ENCODE measurements at regions not wholly inside any gene's neighbourhood (a gene's known extent, or its start where the extent isn't known, plus 50 kb on each side); places are given as distances from the start of the nearest gene placed in this dataset.

- H3K36me3 ChIP-seq: peaks cover 0 to 7% (median 0%) of the 10 kb centered on the region in 11 experiments; a peak in 1 of 22 replicates
- H3K27me3 ChIP-seq: no peaks in the 10 kb centered on the region
- peaks cover 0 to 88% (median 11%) of the 10 kb centered on the region in 10 experiments; a peak in 11 of 20 replicates for H3K4me1 ChIP-seq
- H3K9ac ChIP-seq: peak overlapping the region in 2 of 11 experiments; percentile 20 to 90; a peak in 2 of 22 replicates
- peak overlapping the region in 3 of 11 experiments; percentile 79 to 88 (median 82); a peak in 7 of 22 replicates for H3K4me2 ChIP-seq
- TF ChIP-seq Cebpa-rat (IDR thresholded peaks at IDR 0.05): no peak
- peaks cover 0 to 13% (median 0%) of the 10 kb centered on the region in 11 experiments; a peak in 6 of 22 replicates for H3K9me3 ChIP-seq (replicated peaks in 1 of 11)
- H3K27ac ChIP-seq: peak overlapping the region in 4 of 11 experiments; percentile 15 to 90 (median 70); a peak in 6 of 22 replicates
- no peak overlapping the region for H3K4me3 ChIP-seq
- no peaks in the 10 kb centered on the region for H4K20me1 ChIP-seq
These were observed 160.2 kb upstream of the RBPJ start for GRCh38 chr4:26160591-26160990.

GRCh38 chr4:26161030-26161824 lies 159.6 kb upstream of the RBPJ start:
- no peaks in the 10 kb centered on the region for H4K20me1 ChIP-seq
- peaks cover 0 to 7% (median 0%) of the 10 kb centered on the region in 11 experiments; a peak in 1 of 22 replicates for H3K36me3 ChIP-seq
- peak overlapping the region in 3 of 11 experiments; percentile 79 to 88 (median 82); a peak in 7 of 22 replicates for H3K4me2 ChIP-seq
- H3K9me3 ChIP-seq (replicated peaks in 1 of 11): peaks cover 0 to 13% (median 0%) of the 10 kb centered on the region in 11 experiments; a peak in 6 of 22 replicates
- H3K27me3 ChIP-seq: no peaks in the 10 kb centered on the region
- H3K4me1 ChIP-seq: peaks cover 0 to 82% (median 11%) of the 10 kb centered on the region in 10 experiments; a peak in 11 of 20 replicates
- peak overlapping the region in 3 of 11 experiments; percentile 20 to 90 (median 20); a peak in 4 of 22 replicates for H3K9ac ChIP-seq
- H3K4me3 ChIP-seq: no peak overlapping the region
- TF ChIP-seq Cebpa-rat (IDR thresholded peaks at IDR 0.05): no peak
- H3K27ac ChIP-seq: peak overlapping the region in 4 of 11 experiments; percentile 15 to 90 (median 70); a peak in 7 of 22 replicates

- TF ChIP-seq Cebpa-rat (IDR thresholded peaks at IDR 0.05): no peak
- Histone ChIP-seq H3K36me3 (peaks cover 0 to 7% (median 0%) of the 10 kb centered on the region in 11 experiments; a peak in 1 of 22 replicates), H3K4me3 (no peak overlapping the region), H3K4me1 (peaks cover 0 to 73% (median 11%) of the 10 kb centered on the region in 10 experiments; a peak in 11 of 20 replicates), H3K27me3 (no peaks in the 10 kb centered on the region), H3K4me2 (peak overlapping the region in 3 of 11 experiments; percentile 79 to 88 (median 82); a peak in 6 of 22 replicates), H4K20me1 (no peaks in the 10 kb centered on the region), H3K27ac (peak overlapping the region in 3 of 11 experiments; percentile 63 to 90 (median 76); a peak in 6 of 22 replicates), H3K9me3 (replicated peaks in 1 of 11) (peaks cover 0 to 16% (median 0%) of the 10 kb centered on the region in 11 experiments; a peak in 6 of 22 replicates), H3K9ac (peak overlapping the region in 3 of 11 experiments; percentile 20 to 90 (median 88); a peak in 3 of 22 replicates)
These were observed 158.7 kb upstream of the RBPJ start for GRCh38 chr4:26162101-26162500.

GRCh38 chr4:26163425-26164362 lies 157.1 kb upstream of the RBPJ start:
- peaks cover 0 to 7% (median 0%) of the 10 kb centered on the region in 11 experiments; a peak in 1 of 22 replicates for H3K36me3 ChIP-seq
- peak overlapping the region in 3 of 11 experiments; percentile 42 to 90 (median 88); a peak in 5 of 22 replicates for H3K9ac ChIP-seq
- peaks cover 0 to 6% (median 0%) of the 10 kb centered on the region in 11 experiments; a peak in 3 of 22 replicates for H3K9me3 ChIP-seq (replicated peaks in 1 of 11)
- H3K4me3 ChIP-seq: peak overlapping the region in 3 of 10 experiments; percentile 45 to 62 (median 58); a peak in 6 of 20 replicates
- H3K4me2 ChIP-seq: peak overlapping the region in 3 of 11 experiments; percentile 79 to 88 (median 82); a peak in 6 of 22 replicates
- peaks cover 0 to 57% (median 6%) of the 10 kb centered on the region in 10 experiments; a peak in 11 of 20 replicates for H3K4me1 ChIP-seq
- no peak for TF ChIP-seq Cebpa-rat (IDR thresholded peaks at IDR 0.05)
- H4K20me1 ChIP-seq: no peaks in the 10 kb centered on the region
- no peaks in the 10 kb centered on the region for H3K27me3 ChIP-seq
- H3K27ac ChIP-seq: peak overlapping the region in 3 of 11 experiments; percentile 63 to 90 (median 76); a peak in 6 of 22 replicates

- no peak overlapping the region for H3K27ac ChIP-seq
- no peaks in the 10 kb centered on the region for H3K27me3 ChIP-seq
- no peak overlapping the region for H3K4me3 ChIP-seq
- peaks cover 0 to 66% (median 0%) of the 10 kb centered on the region in 11 experiments; a peak in 4 of 22 replicates for H4K20me1 ChIP-seq
- H3K9ac ChIP-seq: peak overlapping the region in 1 of 11 experiments; percentile 53; a peak in 1 of 22 replicates
- peaks cover 0 to 61% (median 0%) of the 10 kb centered on the region in 10 experiments; a peak in 5 of 20 replicates for H3K4me1 ChIP-seq
- H3K9me3 ChIP-seq (replicated peaks in 1 of 11): peaks cover 0 to 5% (median 0%) of the 10 kb centered on the region in 11 experiments; a peak in 3 of 22 replicates
- peak overlapping the region in 2 of 11 experiments; percentile 37 to 50; a peak in 3 of 22 replicates for H3K4me2 ChIP-seq
- H3K36me3 ChIP-seq: peaks cover 0 to 44% (median 0%) of the 10 kb centered on the region in 11 experiments; a peak in 4 of 22 replicates
- TF ChIP-seq Cebpa-rat (IDR thresholded peaks at IDR 0.05): no peak
These were observed 149.3 kb upstream of the RBPJ start for GRCh38 chr4:26171501-26171900.

GRCh38 chr4:26171941-26172340 lies 148.9 kb upstream of the RBPJ start:
- Histone ChIP-seq H4K20me1 (peaks cover 0 to 71% (median 0%) of the 10 kb centered on the region in 11 experiments; a peak in 4 of 22 replicates), H3K9me3 (replicated peaks in 1 of 11) (peaks cover 0 to 2% (median 0%) of the 10 kb centered on the region in 11 experiments; a peak in 1 of 22 replicates), H3K9ac (peak overlapping the region in 1 of 11 experiments; percentile 53; a peak in 1 of 22 replicates), H3K4me3 (no peak overlapping the region), H3K36me3 (peaks cover 0 to 48% (median 0%) of the 10 kb centered on the region in 11 experiments; a peak in 4 of 22 replicates), H3K4me1 (peaks cover 0 to 65% (median 0%) of the 10 kb centered on the region in 10 experiments; a peak in 5 of 20 replicates), H3K27me3 (no peaks in the 10 kb centered on the region), H3K27ac (no peak overlapping the region), H3K4me2 (peak overlapping the region in 2 of 11 experiments; percentile 37 to 50; a peak in 3 of 22 replicates)
- TF ChIP-seq Cebpa-rat (IDR thresholded peaks at IDR 0.05): no peak

- Histone ChIP-seq H3K4me1 (peaks cover under 1 to 82% (median 6%) of the 10 kb centered on the region in 10 experiments; a peak in 17 of 20 replicates), H3K9ac (no peak overlapping the region), H3K27ac (no peak overlapping the region), H3K36me3 (peaks cover 0 to 65% (median 0%) of the 10 kb centered on the region in 11 experiments; a peak in 4 of 22 replicates), H3K4me2 (peak overlapping the region in 2 of 11 experiments; percentile 16 to 53; a peak in 4 of 22 replicates), H3K9me3 (replicated peaks in 1 of 11) (no peaks in the 10 kb centered on the region), H4K20me1 (peaks cover 0 to 88% (median 0%) of the 10 kb centered on the region in 11 experiments; a peak in 4 of 22 replicates), H3K4me3 (no peak overlapping the region), H3K27me3 (no peaks in the 10 kb centered on the region)
- TF ChIP-seq Cebpa-rat (IDR thresholded peaks at IDR 0.05): no peak
These were observed 147.2 kb upstream of the RBPJ start for GRCh38 chr4:26173619-26174018.
